Epithelial cell of esophagus (primary cell): ENCODE measurements at regions not wholly inside any gene's neighbourhood (a gene's known extent, or its start where the extent isn't known, plus 50 kb on each side); places are given as distances from the start of the nearest gene placed in this dataset.
A peak's percentile ranks its signal among the peaks of the same experiment; 100 is the strongest.

Experiments used
- DNase-seq: peaks from one replicate; pipeline ENCODE4 v3.0.0; 2010; ENCODE audit warnings: low read depth
- H3K4me3 ChIP-seq: 2 replicates; pipeline ENCODE4 v1.5.1; 2011; ENCODE audit warnings: mild to moderate bottlenecking, low read length, control low read depth
- TF ChIP-seq, protein P1 (sequence below): IDR thresholded peaks from 2 replicates; pipeline ENCODE4 v1.5.1; 2011; ENCODE audit warnings: low read depth, mild to moderate bottlenecking, low read length, control low read depth, inconsistent platforms; ENCODE audit not compliant: insufficient read depth; ENCODE audit errors: missing control alignments

DNA sequence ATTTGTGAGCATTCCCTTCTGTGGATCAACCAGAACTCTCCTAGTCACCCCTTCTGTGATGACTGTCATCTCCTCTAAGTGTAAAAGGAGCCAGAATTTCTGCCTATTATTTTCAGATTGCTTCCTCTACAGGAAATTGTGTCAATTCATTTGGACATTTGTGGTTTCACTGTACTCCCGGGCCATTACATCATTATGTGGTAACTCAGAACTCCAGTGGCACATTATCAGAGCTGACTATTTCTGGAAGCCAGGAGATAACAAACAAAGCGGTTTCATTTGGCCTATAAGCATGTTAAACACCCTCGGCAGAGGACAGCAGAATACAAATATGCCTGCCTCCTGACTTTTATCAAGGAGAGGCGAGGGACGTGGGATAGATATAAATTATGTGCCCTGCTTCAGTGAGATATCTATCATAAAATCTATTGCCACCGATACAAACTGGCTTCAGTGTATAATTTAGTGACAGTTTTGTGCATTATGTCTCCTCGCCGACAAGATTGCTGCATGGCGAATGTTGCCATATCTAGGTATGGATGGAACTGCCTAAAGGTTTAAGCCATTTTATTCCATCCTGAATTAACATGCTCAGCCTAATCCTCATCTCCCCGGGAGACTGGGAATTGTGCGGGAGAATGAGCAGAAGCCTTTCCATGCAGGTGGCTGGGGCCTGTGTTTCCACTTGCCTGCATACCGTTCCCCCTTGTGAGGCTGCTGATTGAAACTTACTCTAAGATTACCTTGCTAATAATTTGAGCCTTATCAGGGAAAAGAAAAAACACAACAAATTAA is 193.4 kb upstream of the SEMA6D start:
- TF ChIP-seq, protein P1, sequence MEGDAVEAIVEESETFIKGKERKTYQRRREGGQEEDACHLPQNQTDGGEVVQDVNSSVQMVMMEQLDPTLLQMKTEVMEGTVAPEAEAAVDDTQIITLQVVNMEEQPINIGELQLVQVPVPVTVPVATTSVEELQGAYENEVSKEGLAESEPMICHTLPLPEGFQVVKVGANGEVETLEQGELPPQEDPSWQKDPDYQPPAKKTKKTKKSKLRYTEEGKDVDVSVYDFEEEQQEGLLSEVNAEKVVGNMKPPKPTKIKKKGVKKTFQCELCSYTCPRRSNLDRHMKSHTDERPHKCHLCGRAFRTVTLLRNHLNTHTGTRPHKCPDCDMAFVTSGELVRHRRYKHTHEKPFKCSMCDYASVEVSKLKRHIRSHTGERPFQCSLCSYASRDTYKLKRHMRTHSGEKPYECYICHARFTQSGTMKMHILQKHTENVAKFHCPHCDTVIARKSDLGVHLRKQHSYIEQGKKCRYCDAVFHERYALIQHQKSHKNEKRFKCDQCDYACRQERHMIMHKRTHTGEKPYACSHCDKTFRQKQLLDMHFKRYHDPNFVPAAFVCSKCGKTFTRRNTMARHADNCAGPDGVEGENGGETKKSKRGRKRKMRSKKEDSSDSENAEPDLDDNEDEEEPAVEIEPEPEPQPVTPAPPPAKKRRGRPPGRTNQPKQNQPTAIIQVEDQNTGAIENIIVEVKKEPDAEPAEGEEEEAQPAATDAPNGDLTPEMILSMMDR, result no peak
- no peak overlapping the region for H3K4me3 ChIP-seq
- DNase-seq, result peak; percentile 10

DNA sequence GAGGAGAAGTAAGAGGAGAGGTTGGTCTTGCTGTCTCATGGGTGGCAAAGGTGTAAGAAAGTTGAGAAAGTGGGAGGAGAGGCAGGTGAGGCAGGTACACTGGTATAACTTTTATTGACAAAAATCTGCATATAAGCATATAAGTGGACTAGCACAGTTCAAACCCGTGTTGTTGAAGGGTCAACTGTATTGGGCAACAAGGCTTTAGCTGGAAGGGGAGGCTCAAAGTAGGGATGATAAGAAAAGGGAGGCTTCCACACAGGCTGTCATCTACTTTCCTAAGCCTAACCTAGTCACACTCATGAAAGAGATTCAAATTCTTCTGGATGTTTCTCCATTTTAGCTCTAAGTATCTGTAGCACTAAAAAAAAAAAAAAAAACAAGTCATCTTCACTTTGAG is 188.1 kb upstream of the SEMA6D start:
- no peak for DNase-seq
- H3K4me3 ChIP-seq, result no peak overlapping the region
- TF ChIP-seq, protein P1, result no peak

DNA sequence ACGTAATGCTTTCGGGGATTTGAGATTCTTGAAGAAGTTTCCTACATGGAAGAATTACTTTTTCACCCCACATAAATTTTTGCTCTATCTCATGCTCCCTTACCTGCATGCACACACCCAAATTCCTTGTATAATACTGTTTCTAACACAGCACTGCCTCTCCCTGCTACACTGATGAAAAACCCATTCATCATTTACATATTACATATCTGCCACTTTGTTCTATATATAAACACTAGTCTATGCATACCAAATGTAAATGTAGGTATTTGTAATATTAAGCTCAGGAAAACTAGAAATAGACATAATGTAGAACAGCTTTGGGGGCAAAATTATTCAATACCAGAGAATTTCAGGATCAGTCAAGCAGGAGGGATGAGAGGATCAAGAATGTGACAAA is 182.6 kb upstream of the SEMA6D start:
- no peak overlapping the region for H3K4me3 ChIP-seq
- TF ChIP-seq, protein P1, result no peak
- DNase-seq, result no peak

DNA sequence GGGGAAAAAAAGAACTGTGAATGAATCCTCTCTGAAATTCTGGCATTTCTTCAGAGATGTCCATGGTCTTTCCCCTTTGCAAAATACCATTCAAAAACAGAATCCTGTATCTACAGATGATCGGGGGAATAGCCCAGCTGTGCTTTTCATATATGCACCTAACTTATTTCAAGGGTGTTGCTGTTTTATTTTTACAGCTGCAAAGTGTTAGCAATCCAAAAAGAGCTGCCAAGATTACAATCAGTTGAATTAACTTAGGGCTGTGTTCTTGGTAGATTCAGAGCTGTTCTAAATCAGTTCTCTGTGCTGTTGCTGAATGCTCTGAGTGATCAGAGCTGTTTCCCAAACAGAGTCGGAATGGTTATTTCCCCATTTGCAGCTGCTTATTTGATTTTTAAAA is 175.7 kb upstream of the SEMA6D start:
- TF ChIP-seq, protein P1, result no peak
- H3K4me3 ChIP-seq, result no peak overlapping the region
- DNase-seq, result no peak

DNA sequence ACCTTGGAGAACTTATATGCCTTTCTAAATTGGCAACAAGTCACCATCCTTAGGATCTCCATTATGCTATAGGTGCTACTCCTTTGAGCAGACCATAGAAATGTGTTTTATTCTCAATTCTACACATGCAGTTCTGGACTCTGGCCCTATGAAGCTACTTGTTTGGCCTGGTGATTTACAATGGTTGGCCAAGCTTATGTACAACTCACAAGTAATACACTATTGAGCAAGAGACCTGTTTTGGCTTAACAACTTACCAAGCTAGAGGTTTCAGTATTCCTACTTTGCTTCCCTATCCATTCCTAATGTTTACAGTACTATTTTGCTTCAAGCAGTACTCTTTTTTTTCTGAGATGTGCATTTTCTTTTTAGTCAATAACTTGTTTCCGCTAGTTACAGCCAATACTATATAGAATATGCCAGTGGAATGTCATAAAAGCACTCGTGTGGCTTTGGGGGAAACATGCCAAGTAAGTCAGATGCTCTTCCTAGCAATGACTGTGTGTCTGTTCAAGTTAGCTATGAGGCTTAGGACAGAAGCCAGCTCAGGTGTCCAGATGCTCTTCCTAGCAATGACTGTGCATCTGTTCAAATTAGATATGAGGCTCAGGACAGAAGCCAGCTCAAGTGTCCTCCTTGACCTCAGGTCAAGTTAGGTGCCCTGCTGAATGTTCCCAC is 174.9 kb upstream of the SEMA6D start:
- TF ChIP-seq, protein P1, result no peak
- DNase-seq, result no peak
- H3K4me3 ChIP-seq, result no peak overlapping the region

DNA sequence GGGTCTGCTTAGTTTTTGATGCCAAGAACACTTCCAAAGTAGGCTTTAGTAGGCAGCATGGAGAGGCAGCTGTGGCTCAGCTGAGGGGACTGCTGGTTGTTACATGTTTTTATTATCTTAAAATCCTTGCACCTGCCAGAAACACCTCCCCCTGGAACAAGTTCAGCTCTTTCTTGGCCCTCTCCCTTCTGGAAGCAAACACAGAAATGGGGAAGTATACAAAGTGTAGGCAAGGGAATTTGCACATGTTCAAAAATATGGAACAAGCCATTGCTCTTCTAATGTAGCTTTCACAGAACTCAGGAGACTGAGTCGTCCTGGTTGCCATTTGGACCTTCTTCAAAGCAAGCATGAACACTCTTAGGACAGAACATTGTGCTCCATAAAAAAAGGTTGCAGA is 169.1 kb upstream of the SEMA6D start:
- DNase-seq, result no peak
- TF ChIP-seq, protein P1, result no peak
- no peak overlapping the region for H3K4me3 ChIP-seq
